ENCODE measurements at regions not wholly inside any gene's neighbourhood (a gene's known extent, or its start where the extent isn't known, plus 50 kb on each side); places are given as distances from the start of the nearest gene placed in this dataset.

GRCh38 chr1:199976496-199977144 is 50.9 kb upstream of the NR5A2 start:
- no peak for TF ChIP-seq CTCF (IDR thresholded peaks at IDR 0.05; ENCODE audit: borderline replicate concordance, extremely low read depth, low read length, poor library complexity, severe bottlenecking)
- no peak for TF ChIP-seq EZH2 (IDR thresholded peaks at IDR 0.05; ENCODE audit: borderline replicate concordance, low read depth, low read length, severe bottlenecking)

Measured in DND-41 (cell line).